Heart right ventricle (tissue), 16 donors: ENCODE measurements at regions not wholly inside any gene's neighbourhood (a gene's known extent, or its start where the extent isn't known, plus 50 kb on each side); places are given as distances from the start of the nearest gene placed in this dataset.
"Not testable (repeated sequence)": the region's sequence is repeated elsewhere in the genome, so short reads cannot be mapped to it uniquely, and the experiment has no call there.

Source experiments
- ATAC-seq, 8 donors: fragments of 200-7000 bp; cut with Tn5 transposase; one replicate each; pipeline ENCODE4 v1.9.1; 2020; ENCODE audit warnings: mild to moderate bottlenecking in 8 of 8, moderate library complexity in 8 of 8, moderate number of reproducible peaks in 1 of 8
- DNase-seq, 2 donors: peaks; one replicate each; pipeline ENCODE4 v3.0.0-alpha.2; 2020
- H3K27ac ChIP-seq, 10 donors: fragments of 200-600 bp; sonication (generic) in 2 of 10; one replicate each; pipeline versions ENCODE4 v1.5.0 to v1.8.0; 2020 to 2022; ENCODE audit warnings: mild to moderate bottlenecking in 3 of 10
- H3K27me3 ChIP-seq, 7 donors: fragments of 200-600 bp; one replicate each; pipeline ENCODE4 v1.8.0; 2021 to 2022; ENCODE audit warnings: mild to moderate bottlenecking in 2 of 7
- H3K36me3 ChIP-seq, 9 donors: fragments of 200-600 bp; sonication (generic) in 1 of 9; one replicate each; pipeline versions ENCODE4 v1.5.0 to v1.8.0; 2020 to 2022; ENCODE audit warnings: mild to moderate bottlenecking in 2 of 9
- H3K4me1 ChIP-seq, 9 donors: fragments of 200-600 bp; sonication (generic) in 1 of 9; one replicate each; pipeline versions ENCODE4 v1.5.0 to v1.8.0; 2020 to 2022; ENCODE audit warnings: mild to moderate bottlenecking in 4 of 9
- H3K4me3 ChIP-seq, 10 donors: fragments of 200-600 bp; sonication (generic) in 2 of 10; one replicate each; pipeline versions ENCODE4 v1.5.0 to v1.8.0; 2020 to 2022; ENCODE audit warnings: mild to moderate bottlenecking in 7 of 10, moderate library complexity in 2 of 10
- H3K9me3 ChIP-seq, 11 donors: fragments of 200-600 bp in 10 of 11; sonication (generic) in 2 of 11; one replicate each; pipeline versions ENCODE4 v1.5.0 to v1.8.0; 2013 to 2022; ENCODE audit warnings: mild to moderate bottlenecking in 2 of 11, control low read depth in 1 of 11, moderate library complexity in 1 of 11
- CTCF ChIP-seq, 9 donors: fragments of 200-600 bp; sonication (generic) in 2 of 9; IDR thresholded peaks; one replicate each; pipeline versions ENCODE4 v1.5.0 to v1.8.0; 2021 to 2022; ENCODE audit warnings: antibody characterized with exemption in 9 of 9, mild to moderate bottlenecking in 5 of 9, moderate library complexity in 1 of 9
- WGBS, 2 donors: extraction: QIAGEN DNeasy Blood & Tissue Kit; methylation state at CpG; one replicate each; pipeline ENCODE4 v1.1.7; 2013; ENCODE audit warnings: inconsistent platforms in 1 of 2; 5-methylcytosine and 5-hydroxymethylcytosine counted together
- intact Hi-C, 10 donors: fragments of 100-400 bp; cut with DNase I; formaldehyde crosslinking; loops; one replicate each; pipeline versions ENCODE4 v1.11.1 to v1.14.2; 2022
- donor health status: Arrhythmogenic right ventricular cardiomyopathy.
- donor health status: ischemic (EF 13 %, LVEDD 7.1; RV severe dilation, severe dysfunction).
- donor health status: healthy with polysubstance abuse.
- donor health status: DM: no; HTN: yes; CAD: no.
- donor health status: DM: no; HTN: no; CAD: no.
- donor health status: ischemic (EF 25% LVEDD 6.9; RV normal size, moderate dysfunction).
- donor health status: ischemic (EF 25% LVEDD 5.7; RV mildly dilated, moderate dysfunction).
- donor health status: healthy.
- donor health status: DM: yes; HTN: yes; CAD: no.
- donor health status: Ischemic cardiomyopathy.
- donor health status: ischemic (EF 35%, LVEDD 5.7; RV mildly dilated, moderate dysfunction).
- donor health status: nonischemic (EF 11% LVEDD 7.7; RV severe dilation, severe dysfunction).
- donor health status: DM: yes; HTN: yes; CAD: no.
- donor health status: PGD.
- donor health status: ischemic (EF 29% LVEDD 5.4; RV normal size, mild dysfunction).
- donor health status: nonischemic (EF 23%, LVEDD 6.1; RV moderate dilation, normal function).

GRCh38 chr2:8249141-8249540 is 432.7 kb upstream of the ID2 start:
- ATAC-seq (peak in 6 of 8 donors; percentile 30 to 57 (median 50)), DNase-seq (peak in 1 of 2 donors; percentile 33)
- intact Hi-C loops: no loop called here
- 70 to 81% methylated on average over 14 of the region's 14 CpGs for WGBS, 2 donors
- Histone ChIP-seq H3K27ac (peak overlapping the region in 9 of 10 donors; percentile 9 to 64 (median 49)), H3K4me1 (peaks cover 0 to 18% (median 7%) of the 10 kb centered on the region in 9 donors), H3K27me3 (no peaks in the 10 kb centered on the region), H3K4me3 (no peak overlapping the region), H3K36me3 (no peaks in the 10 kb centered on the region), H3K9me3 (peaks cover 0 to 17% (median 0%) of the 10 kb centered on the region in 11 donors)
- TF ChIP-seq CTCF (IDR thresholded peaks at IDR 0.05): no peak

GRCh38 chr2:8249769-8250168 is 432.1 kb upstream of the ID2 start:
- Histone ChIP-seq H3K4me3 (no peak overlapping the region), H3K36me3 (no peaks in the 10 kb centered on the region)
- WGBS, 2 donors: 88 to 94% methylated on average over 2 of the region's 2 CpGs

GRCh38 chr2:8250290-8250689 is 431.6 kb upstream of the ID2 start:
- Histone ChIP-seq H3K9me3 (peaks cover 0 to 16% (median 0%) of the 10 kb centered on the region in 11 donors), H3K4me1 (peaks cover 0 to 16% (median 7%) of the 10 kb centered on the region in 9 donors)
- WGBS, 2 donors: 93 to 95% methylated on average over 2 of the region's 2 CpGs
- H3K27ac ChIP-seq, intact Hi-C loops, ATAC-seq, DNase-seq, H3K4me3 ChIP-seq, H3K36me3 ChIP-seq, H3K27me3 ChIP-seq: not testable (repeated sequence)

More at GRCh38 chr2:8249769-8250168, 432.1 kb upstream of the ID2 start:
- intact Hi-C loops: no loop called here
- peaks cover 0 to 17% (median 0%) of the 10 kb centered on the region in 11 donors for H3K9me3 ChIP-seq
- no peak for DNase-seq
- no peak for ATAC-seq
- TF ChIP-seq CTCF (IDR thresholded peaks at IDR 0.05): no peak
- no peaks in the 10 kb centered on the region for H3K27me3 ChIP-seq
- peaks cover 0 to 16% (median 7%) of the 10 kb centered on the region in 9 donors for H3K4me1 ChIP-seq
- peak overlapping the region in 1 of 10 donors; percentile 64 for H3K27ac ChIP-seq

GRCh38 chr2:8251291-8251690 is 430.6 kb upstream of the ID2 start:
- WGBS, 2 donors: 75 to 78% methylated on average over 6 of the region's 6 CpGs
- no peak for ATAC-seq
- no peak for TF ChIP-seq CTCF (IDR thresholded peaks at IDR 0.05)
- Histone ChIP-seq H3K4me3 (no peak overlapping the region), H3K4me1 (peaks cover 0 to 16% (median 7%) of the 10 kb centered on the region in 9 donors), H3K9me3 (peaks cover 0 to 11% (median 0%) of the 10 kb centered on the region in 11 donors), H3K27me3 (no peaks in the 10 kb centered on the region), H3K27ac (no peak overlapping the region), H3K36me3 (no peaks in the 10 kb centered on the region)
- DNase-seq: no peak
- intact Hi-C loops: no loop called here

- no peaks in the 10 kb centered on the region for H3K27me3 ChIP-seq
- H3K4me1 ChIP-seq: peaks cover 0 to 16% (median 7%) of the 10 kb centered on the region in 9 donors
- 92 to 93% methylated on average over 7 of the region's 7 CpGs for WGBS, 2 donors
- no peak overlapping the region for H3K27ac ChIP-seq
- no peak for ATAC-seq
- no peak for TF ChIP-seq CTCF (IDR thresholded peaks at IDR 0.05)
- DNase-seq: no peak
- no peaks in the 10 kb centered on the region for H3K36me3 ChIP-seq
- no peak overlapping the region for H3K4me3 ChIP-seq
- H3K9me3 ChIP-seq: peaks cover 0 to 11% (median 0%) of the 10 kb centered on the region in 11 donors
- intact Hi-C loops: no loop called here
Observed at GRCh38 chr2:8251856-8252255, 430.0 kb upstream of the ID2 start.
